H9 (cell line): ENCODE measurements at regions not wholly inside any gene's neighbourhood (a gene's known extent, or its start where the extent isn't known, plus 50 kb on each side); places are given as distances from the start of the nearest gene placed in this dataset.

Source experiments
- DNase-seq: peaks from one replicate; pipeline ENCODE4 v3.0.0-alpha.2; 2017
- H2AFZ ChIP-seq: one replicate; pipeline ENCODE4 v1.6.1; 2013; ENCODE audit warnings: mild to moderate bottlenecking, low read length, control low read depth, moderate library complexity
- H2AK5ac ChIP-seq: 2 replicates; pipeline ENCODE4 v1.6.1; 2013; ENCODE audit warnings: low read length, control low read depth, mixed read lengths; ENCODE audit not compliant: insufficient read length
- H2BK120ac ChIP-seq: one replicate; pipeline ENCODE4 v1.6.1; 2013; ENCODE audit warnings: low read depth, mild to moderate bottlenecking, low read length, control low read depth, inconsistent platforms; ENCODE audit not compliant: poor library complexity, severe bottlenecking
- H2BK12ac ChIP-seq: 2 replicates; pipeline ENCODE4 v1.6.1; 2013; ENCODE audit warnings: low read length, control low read depth, mixed read lengths, low read depth; ENCODE audit not compliant: insufficient read length
- H2BK15ac ChIP-seq: 2 replicates; pipeline ENCODE4 v1.6.1; 2013; ENCODE audit warnings: low read depth, low read length, control low read depth
- H2BK20ac ChIP-seq: one replicate; pipeline ENCODE4 v1.6.1; 2013; ENCODE audit warnings: low read depth, mild to moderate bottlenecking, low read length, control low read depth, inconsistent platforms; ENCODE audit not compliant: poor library complexity, severe bottlenecking
- H2BK5ac ChIP-seq: 2 replicates; pipeline ENCODE4 v1.6.1; 2013; ENCODE audit warnings: low read length, control low read depth, mixed read lengths; ENCODE audit not compliant: insufficient read length
- H3K14ac ChIP-seq: 2 replicates; pipeline ENCODE4 v1.6.1; 2013; ENCODE audit warnings: low read length, control low read depth; ENCODE audit not compliant: insufficient read depth
- H3K18ac ChIP-seq: 2 replicates; pipeline ENCODE4 v1.6.1; 2013; ENCODE audit warnings: low read depth, mild to moderate bottlenecking, mixed read lengths, low read length, control low read depth; ENCODE audit not compliant: insufficient read length
- H3K23ac ChIP-seq: 2 replicates; pipeline ENCODE4 v1.6.1; 2013; ENCODE audit warnings: low read length, control low read depth, mixed read lengths, low read depth; ENCODE audit not compliant: insufficient read length
- H3K23me2 ChIP-seq: 2 replicates; pipeline ENCODE4 v1.6.1; 2013; ENCODE audit warnings: low read depth, mild to moderate bottlenecking, mixed read lengths, low read length, control low read depth; ENCODE audit not compliant: insufficient read length, poor library complexity, severe bottlenecking
- H3K27ac ChIP-seq: 2 replicates; pipeline ENCODE4 v1.5.1; 2013; ENCODE audit warnings: low read length, control low read depth, mixed read lengths, low read depth; ENCODE audit not compliant: insufficient read length
- H3K27me3 ChIP-seq: 2 replicates; pipeline ENCODE4 v1.6.1; 2013; ENCODE audit warnings: low read length, control low read depth, inconsistent platforms; ENCODE audit not compliant: insufficient read depth
- H3K4ac ChIP-seq: 2 replicates; pipeline ENCODE4 v1.6.1; 2013; ENCODE audit warnings: low read depth, mild to moderate bottlenecking, control low read depth, inconsistent platforms, low read length, moderate library complexity
- H3K4me1 ChIP-seq: 2 replicates; pipeline ENCODE4 v1.6.1; 2013; ENCODE audit warnings: low read length, control low read depth, inconsistent platforms; ENCODE audit not compliant: insufficient read depth
- H3K4me2 ChIP-seq: 2 replicates; pipeline ENCODE4 v1.6.1; 2013; ENCODE audit warnings: low read length, control low read depth, mixed read lengths; ENCODE audit not compliant: insufficient read length, insufficient read depth
- H3K56ac ChIP-seq: 2 replicates; pipeline ENCODE4 v1.6.1; 2013; ENCODE audit warnings: low read depth, mild to moderate bottlenecking, mixed read lengths, low read length, control low read depth; ENCODE audit not compliant: insufficient read length
- H3K79me1 ChIP-seq: 2 replicates; pipeline ENCODE4 v1.6.1; 2013; ENCODE audit warnings: low read depth, mild to moderate bottlenecking, moderate library complexity, low read length, control low read depth, inconsistent platforms; ENCODE audit not compliant: insufficient read depth, poor library complexity, severe bottlenecking
- H3K79me2 ChIP-seq: 2 replicates; pipeline ENCODE4 v1.6.1; 2013; ENCODE audit warnings: low read length, control low read depth, inconsistent platforms; ENCODE audit not compliant: insufficient read depth
- H3K9ac ChIP-seq: 2 replicates; pipeline ENCODE4 v1.6.1; 2013; ENCODE audit warnings: low read length, control low read depth, mixed read lengths; ENCODE audit not compliant: insufficient read length; ENCODE audit errors: extremely low read depth
- H3K9me3 ChIP-seq: one replicate; pipeline ENCODE4 v1.6.1; 2013; ENCODE audit warnings: low read depth, low read length, inconsistent platforms; ENCODE audit not compliant: control insufficient read depth
- H3T11ph ChIP-seq: one replicate; pipeline ENCODE4 v1.6.1; 2013; ENCODE audit warnings: mild to moderate bottlenecking, low read length, control low read depth, inconsistent platforms
- H4K20me1 ChIP-seq: one replicate; pipeline ENCODE4 v1.6.1; 2013; ENCODE audit not compliant: control insufficient read depth, insufficient read length, insufficient read depth
- H4K5ac ChIP-seq: 2 replicates; pipeline ENCODE4 v1.6.1; 2013; ENCODE audit warnings: low read depth, mild to moderate bottlenecking, mixed read lengths, low read length, control low read depth; ENCODE audit not compliant: insufficient read length
- H4K8ac ChIP-seq: replicated peaks from 2 replicates; pipeline ENCODE4 v1.6.1; 2013; ENCODE audit warnings: low read length, control low read depth, mixed read lengths, low read depth; ENCODE audit not compliant: insufficient read length
- H4K91ac ChIP-seq: 2 replicates; pipeline ENCODE4 v1.6.1; 2013; ENCODE audit warnings: low read depth, mild to moderate bottlenecking, moderate library complexity, mixed read lengths, low read length, control low read depth; ENCODE audit not compliant: insufficient read length
- H3K27ac Mint-ChIP-seq, 3 experiments: 2 replicates in 2 of 3; 3 replicates in 1 of 3; pipeline ENCODE4 v1.8.0; 2020 to 2021; ENCODE audit warnings: mixed read lengths in 3 of 3, mild to moderate bottlenecking in 1 of 3, moderate library complexity in 1 of 3
- H3K27me3 Mint-ChIP-seq: 2 replicates; pipeline ENCODE4 v1.8.0; 2021; ENCODE audit warnings: low read depth, mild to moderate bottlenecking, moderate library complexity, mixed read lengths
- H3K36me3 Mint-ChIP-seq, 3 experiments: 2 replicates in 2 of 3; 3 replicates in 1 of 3; pipeline ENCODE4 v1.8.0; 2020 to 2021; ENCODE audit warnings: low read depth in 3 of 3, mixed read lengths in 3 of 3; ENCODE audit not compliant: insufficient read depth in 1 of 3
- H3K4me1 Mint-ChIP-seq, 2 experiments: 2 replicates each; pipeline ENCODE4 v1.8.0; 2020; ENCODE audit warnings: mixed read lengths in 2 of 2
- H3K4me3 Mint-ChIP-seq, 2 experiments: 2 replicates in 1 of 2; 3 replicates in 1 of 2; pipeline ENCODE4 v1.8.0; 2020 to 2021; ENCODE audit warnings: mild to moderate bottlenecking in 2 of 2, mixed read lengths in 2 of 2, moderate library complexity in 1 of 2
- H3K9me3 Mint-ChIP-seq, 2 experiments: 2 replicates in 1 of 2; 3 replicates in 1 of 2; pipeline ENCODE4 v1.8.0; 2020; ENCODE audit warnings: mild to moderate bottlenecking in 2 of 2, mixed read lengths in 2 of 2, moderate library complexity in 1 of 2
- CTCF ChIP-seq: fragments of 200-600 bp; sonication (generic); conservative IDR thresholded peaks from 3 replicates; pipeline ENCODE4 v1.8.0; 2021; ENCODE audit warnings: antibody characterized with exemption, mild to moderate bottlenecking
- WGBS: extraction: QIAGEN DNeasy Blood & Tissue Kit; methylation state at CpG from one replicate; pipeline ENCODE4 v1.1.7; 2013; ENCODE audit warnings: missing lambda C conversion rate, low lambda C conversion rate, mixed read lengths; ENCODE audit not compliant: insufficient read length; ENCODE audit errors: extremely low coverage; 5-methylcytosine and 5-hydroxymethylcytosine counted together

GRCh38 chr1:219985169-219985568 lies 56.8 kb upstream of the SLC30A10 start:
- H4K8ac ChIP-seq, result no peak overlapping the region
- WGBS, result no CpG with 5 or more reads among the region's 3 CpGs
- no peaks in the 10 kb centered on the region for H3K4me1 Mint-ChIP-seq

More at GRCh38 chr1:219985169-219985568, 56.8 kb upstream of the SLC30A10 start:
- Histone ChIP-seq H3K79me1 (no peaks in the 10 kb centered on the region), H4K91ac (no peak overlapping the region), H3K4me2 (no peak overlapping the region), H2AK5ac (no peak overlapping the region), H3K18ac (no peak overlapping the region), H3K14ac (no peak overlapping the region), H2BK20ac (no peak overlapping the region), H3K56ac (no peak overlapping the region), H3K27ac (no peak overlapping the region), H3K4me1 (no peaks in the 10 kb centered on the region), H2AFZ (no peak overlapping the region), H2BK12ac (no peak overlapping the region), H3K27me3 (no peaks in the 10 kb centered on the region), H3K9ac (no peak overlapping the region), H3T11ph (no peak overlapping the region), H2BK5ac (no peak overlapping the region), H3K23ac (no peak overlapping the region), H4K5ac (no peak overlapping the region), H2BK15ac (no peak overlapping the region), H3K23me2 (no peaks in the 10 kb centered on the region), H3K9me3 (no peaks in the 10 kb centered on the region), H3K4ac (no peak overlapping the region), H2BK120ac (no peak overlapping the region), H3K79me2 (no peaks in the 10 kb centered on the region), H4K20me1 (no peaks in the 10 kb centered on the region)
- Mint-ChIP-seq H3K36me3 (peaks cover 16 to 42% (median 42%) of the 10 kb centered on the region in 3 experiments; a peak in 5 of 7 replicates), H3K9me3 (no peaks in the 10 kb centered on the region), H3K27me3 (no peaks in the 10 kb centered on the region), H3K4me3 (no peak overlapping the region), H3K27ac (no peak overlapping the region)
- no peak for DNase-seq
- no peak for TF ChIP-seq CTCF
